HCT116 (cell line): ENCODE measurements at regions not wholly inside any gene's neighbourhood (a gene's known extent, or its start where the extent isn't known, plus 50 kb on each side); places are given as distances from the start of the nearest gene placed in this dataset.

Source experiments
- ATAC-seq: fragments of 200-7000 bp; cut with Tn5 transposase; 2 replicates; pipeline ENCODE4 v1.9.1; 2020; ENCODE audit warnings: mild to moderate bottlenecking, moderate library complexity
- BruUV-seq: library from RNA; stranded (reverse); fragments of 400-500 nt; replicated peaks from 2 replicates; lab custom pipeline; 2021; lab: Mats Ljungman, UMichigan
- CTCF ChIA-PET: fragments of 300-600 bp; sonication (Branson Sonifier 250); formaldehyde crosslinking; loops from one replicate; lab custom pipeline; 2021; ENCODE audit warnings: antibody characterized with exemption; lab: Charles Lee
- POLR2A ChIA-PET: fragments of 300-600, 350-600 bp; sonication (Branson Sonifier 250); formaldehyde crosslinking; loops from one replicate; lab custom pipeline; 2021; ENCODE audit warnings: antibody characterized with exemption; lab: Charles Lee
- RAD21 ChIA-PET, 2 experiments: fragments of 300-600 bp; sonication (Branson Sonifier 250); formaldehyde crosslinking; loops; one replicate each; lab custom pipeline; 2023; ENCODE audit warnings: low total read pairs in 2 of 2; ENCODE audit not compliant: uncharacterized antibody in 2 of 2, unreplicated experiment in 2 of 2, low non-redundant PET in 1 of 2; lab: Charles Lee
- DNase-seq: peaks from one replicate; pipeline ENCODE4 v3.0.0-alpha.2; 2010; ENCODE audit warnings: low read depth, low spot score
- H2AFZ ChIP-seq: fragments of 200-600 bp; shearing (Covaris generic), sonication (generic); 2 replicates; pipeline ENCODE4 v1.6.1; 2017; ENCODE audit warnings: low read depth, mixed run types, mixed read lengths, antibody characterized with exemption, low read length; ENCODE audit not compliant: poor library complexity, severe bottlenecking
- H3K27ac ChIP-seq: 2 replicates; pipeline ENCODE4 v1.5.1; 2012; ENCODE audit warnings: low read depth, low read length
- H3K27me3 ChIP-seq: fragments of 200-600 bp; sonication (generic); 2 replicates; pipeline ENCODE4 v1.6.1; 2016; ENCODE audit warnings: mixed run types, low read length, mixed read lengths; ENCODE audit not compliant: insufficient read depth
- H3K36me3 ChIP-seq, 2 experiments: fragments of 200-500 bp in 1 of 2; fragments of 200-600 bp in 1 of 2; sonication (Bioruptor generic) in 1 of 2; sonication (generic) in 1 of 2; 2 replicates each; pipeline versions ENCODE4 v1.5.1 to v1.6.1; 2014 to 2016; ENCODE audit warnings: low read length in 2 of 2, inconsistent platforms in 1 of 2, mixed read lengths in 1 of 2, mixed run types in 1 of 2; ENCODE audit not compliant: insufficient read depth in 2 of 2, control insufficient read depth in 1 of 2
- H3K4me1 ChIP-seq, 2 experiments: fragments of 200-600 bp in 1 of 2; sonication (generic) in 1 of 2; 2 replicates each; pipeline versions ENCODE4 v1.5.1 to v1.6.1; 2012 to 2017; ENCODE audit warnings: low read length in 2 of 2, inconsistent platforms in 1 of 2, mild to moderate bottlenecking in 1 of 2, mixed read lengths in 1 of 2, mixed run types in 1 of 2, moderate library complexity in 1 of 2; ENCODE audit not compliant: insufficient read depth in 2 of 2, control insufficient read depth in 1 of 2
- H3K4me2 ChIP-seq: fragments of 200-600 bp; sonication (generic); 2 replicates; pipeline ENCODE4 v1.6.1; 2017; ENCODE audit warnings: mixed run types, low read length, mixed read lengths
- H3K4me3 ChIP-seq, 2 experiments: fragments of 200-600 bp in 1 of 2; sonication (generic) in 1 of 2; replicated peaks in 1 of 2; 2 replicates each; pipeline ENCODE4 v1.5.1; 2011 to 2016; ENCODE audit warnings: low read length in 2 of 2, control low read depth in 1 of 2, low read depth in 1 of 2, mild to moderate bottlenecking in 1 of 2, mixed read lengths in 1 of 2, mixed run types in 1 of 2
- H3K79me2 ChIP-seq: fragments of 200-600 bp; sonication (generic); 2 replicates; pipeline ENCODE4 v1.6.1; 2017; ENCODE audit warnings: mild to moderate bottlenecking, mixed run types, low read length, moderate library complexity, mixed read lengths; ENCODE audit not compliant: insufficient read depth
- H3K9ac ChIP-seq: fragments of 200-600 bp; sonication (generic); 2 replicates; pipeline ENCODE4 v1.6.1; 2016; ENCODE audit warnings: low read length, mixed read lengths
- H3K9me2 ChIP-seq: fragments of 200-600 bp; sonication (generic), shearing (Covaris generic); 2 replicates; pipeline ENCODE4 v1.6.1; 2017; ENCODE audit warnings: mixed run types, mild to moderate bottlenecking, moderate library complexity; ENCODE audit not compliant: insufficient read depth
- H3K9me3 ChIP-seq, 2 experiments: fragments of 200-500 bp in 1 of 2; fragments of 200-600 bp in 1 of 2; sonication (Bioruptor generic) in 1 of 2; sonication (generic) in 1 of 2; 2 replicates each; pipeline ENCODE4 v1.6.1; 2014 to 2017; ENCODE audit warnings: low read length in 2 of 2, mixed read lengths in 2 of 2, inconsistent platforms in 1 of 2, low read depth in 1 of 2, mild to moderate bottlenecking in 1 of 2, mixed run types in 1 of 2, moderate library complexity in 1 of 2; ENCODE audit not compliant: control insufficient read depth in 1 of 2, insufficient read depth in 1 of 2
- H4K20me1 ChIP-seq: fragments of 200-600 bp; sonication (generic), shearing (Covaris generic); 2 replicates; pipeline ENCODE4 v1.6.1; 2017; ENCODE audit warnings: mixed run types, mild to moderate bottlenecking, moderate library complexity; ENCODE audit not compliant: insufficient read depth
- CBX3 ChIP-seq: IDR thresholded peaks from 2 replicates; pipeline ENCODE4 v1.6.1; 2012; ENCODE audit warnings: low read depth
- CEBPB ChIP-seq: IDR thresholded peaks from 2 replicates; pipeline ENCODE4 v1.6.1; 2012; ENCODE audit warnings: low read depth
- EGR1 ChIP-seq: IDR thresholded peaks from 2 replicates; pipeline ENCODE4 v1.6.1; 2012; ENCODE audit warnings: low read depth
- ELF1 ChIP-seq: IDR thresholded peaks from 2 replicates; pipeline ENCODE4 v1.6.1; 2012; ENCODE audit warnings: low read depth, borderline replicate concordance
- EZH2phosphoT487 ChIP-seq: fragments of 200-600 bp; IDR thresholded peaks from 2 replicates; pipeline ENCODE4 v1.6.1; 2018; ENCODE audit warnings: antibody characterized with exemption, borderline replicate concordance
- FOSL1 ChIP-seq: IDR thresholded peaks from 2 replicates; pipeline ENCODE4 v1.6.1; 2012; ENCODE audit warnings: low read depth
- JUND ChIP-seq: IDR thresholded peaks from 2 replicates; pipeline ENCODE4 v1.6.1; 2012
- POLR2AphosphoS5 ChIP-seq: IDR thresholded peaks from 2 replicates; pipeline ENCODE4 v1.6.1; 2011; ENCODE audit warnings: mild to moderate bottlenecking, low read depth, low read length, moderate library complexity
- RAD21 ChIP-seq: IDR thresholded peaks from 2 replicates; pipeline ENCODE4 v1.6.1; 2012; ENCODE audit warnings: low read depth, mild to moderate bottlenecking
- SIN3A ChIP-seq: IDR thresholded peaks from 2 replicates; pipeline ENCODE4 v1.6.1; 2012; ENCODE audit warnings: low read depth
- SP1 ChIP-seq: IDR thresholded peaks from 2 replicates; pipeline ENCODE4 v1.6.1; 2012; ENCODE audit warnings: low read depth
- SRF ChIP-seq: IDR thresholded peaks from 2 replicates; pipeline ENCODE4 v1.6.1; 2012; ENCODE audit warnings: low read depth
- TCF7L2 ChIP-seq: IDR thresholded peaks from 2 replicates; pipeline ENCODE4 v1.7.0; 2011; ENCODE audit warnings: borderline replicate concordance, inconsistent platforms; ENCODE audit not compliant: insufficient read depth, insufficient read length; ENCODE audit errors: extremely low read depth
- YY1 ChIP-seq: IDR thresholded peaks from 2 replicates; pipeline ENCODE4 v1.6.1; 2011; ENCODE audit warnings: low read length, low read depth, moderate library complexity, mild to moderate bottlenecking; ENCODE audit not compliant: insufficient replicate concordance; ENCODE audit errors: extremely low read depth
- ZBTB33 ChIP-seq: IDR thresholded peaks from 2 replicates; pipeline ENCODE4 v1.6.1; 2011; ENCODE audit warnings: mild to moderate bottlenecking, low read length, moderate library complexity; ENCODE audit not compliant: insufficient replicate concordance; ENCODE audit errors: extremely low read depth
- ZFX ChIP-seq: fragments of 450-650 bp; IDR thresholded peaks from 2 replicates; pipeline ENCODE4 v1.6.1; 2017
- ZNF274 ChIP-seq: fragments of 200-500 bp; sonication (Bioruptor generic); IDR thresholded peaks from 2 replicates; pipeline ENCODE4 v1.6.1; 2014; ENCODE audit warnings: mild to moderate bottlenecking, low read depth, low read length, inconsistent platforms
- intact Hi-C: fragments of 100-400 bp; cut with micrococcal nuclease; formaldehyde crosslinking; loops from 2 replicates; pipeline ENCODE4 v1.10.0; 2022
- TF ChIP-seq, protein P1 (sequence below): IDR thresholded peaks from 2 replicates; pipeline ENCODE4 v1.6.1; 2012; ENCODE audit warnings: low read depth
- TF ChIP-seq, protein P2 (sequence below), 3 experiments: fragments of 200-600 bp in 1 of 3; sonication (generic) in 1 of 3; IDR thresholded peaks in 2 of 3; conservative IDR thresholded peaks in 1 of 3; 2 replicates each; pipeline ENCODE4 v1.5.1; 2012 to 2017; ENCODE audit warnings: low read depth in 2 of 3, low read length in 2 of 3, antibody characterized with exemption in 1 of 3, borderline replicate concordance in 1 of 3, control low read depth in 1 of 3, mild to moderate bottlenecking in 1 of 3, mixed read lengths in 1 of 3, mixed run types in 1 of 3, moderate library complexity in 1 of 3; ENCODE audit not compliant: insufficient read depth in 1 of 3

DNA sequence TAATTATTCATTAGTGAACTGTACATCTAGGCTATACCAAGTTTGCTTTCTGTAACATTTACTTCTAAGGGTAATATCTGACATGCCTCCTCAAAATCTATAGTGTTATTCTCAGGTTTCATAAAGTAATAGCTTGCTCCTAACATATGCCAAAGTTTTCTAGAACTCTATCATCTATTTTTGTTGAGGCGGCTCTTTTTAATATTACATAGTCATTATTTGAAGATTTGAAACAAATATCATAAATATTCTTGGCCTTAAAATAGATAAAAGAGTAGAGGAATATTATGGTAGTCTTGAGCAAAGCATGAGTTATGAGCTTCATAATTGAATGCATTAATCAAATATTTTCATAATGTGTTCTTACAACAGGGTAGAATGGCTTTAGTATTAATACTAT is 327.2 kb upstream of the KCND2 start:
- Histone ChIP-seq H2AFZ (no peak overlapping the region), H3K4me3 (no peak overlapping the region), H3K4me2 (no peak overlapping the region), H3K9ac (no peak overlapping the region), H3K79me2 (no peaks in the 10 kb centered on the region), H3K4me1 (no peaks in the 10 kb centered on the region), H3K36me3 (no peaks in the 10 kb centered on the region), H3K27ac (no peak overlapping the region), H3K27me3 (no peaks in the 10 kb centered on the region), H3K9me3 (no peaks in the 10 kb centered on the region), H3K9me2 (no peaks in the 10 kb centered on the region)
- ATAC-seq (no peak), DNase-seq (no peak)
- ChIA-PET CTCF (interaction anchor here (5.6 kb wide), 1 partner anchor 11 kb away, joined by 31 read pairs; no protein-coding TSS in a partner anchor), RAD21 (no interaction called here), POLR2A (no interaction called here)
- BruUV-seq: no TSS peak
- no peak for TF ChIP-seq JUND
- no peak for TF ChIP-seq SRF
- TF ChIP-seq, protein P1, sequence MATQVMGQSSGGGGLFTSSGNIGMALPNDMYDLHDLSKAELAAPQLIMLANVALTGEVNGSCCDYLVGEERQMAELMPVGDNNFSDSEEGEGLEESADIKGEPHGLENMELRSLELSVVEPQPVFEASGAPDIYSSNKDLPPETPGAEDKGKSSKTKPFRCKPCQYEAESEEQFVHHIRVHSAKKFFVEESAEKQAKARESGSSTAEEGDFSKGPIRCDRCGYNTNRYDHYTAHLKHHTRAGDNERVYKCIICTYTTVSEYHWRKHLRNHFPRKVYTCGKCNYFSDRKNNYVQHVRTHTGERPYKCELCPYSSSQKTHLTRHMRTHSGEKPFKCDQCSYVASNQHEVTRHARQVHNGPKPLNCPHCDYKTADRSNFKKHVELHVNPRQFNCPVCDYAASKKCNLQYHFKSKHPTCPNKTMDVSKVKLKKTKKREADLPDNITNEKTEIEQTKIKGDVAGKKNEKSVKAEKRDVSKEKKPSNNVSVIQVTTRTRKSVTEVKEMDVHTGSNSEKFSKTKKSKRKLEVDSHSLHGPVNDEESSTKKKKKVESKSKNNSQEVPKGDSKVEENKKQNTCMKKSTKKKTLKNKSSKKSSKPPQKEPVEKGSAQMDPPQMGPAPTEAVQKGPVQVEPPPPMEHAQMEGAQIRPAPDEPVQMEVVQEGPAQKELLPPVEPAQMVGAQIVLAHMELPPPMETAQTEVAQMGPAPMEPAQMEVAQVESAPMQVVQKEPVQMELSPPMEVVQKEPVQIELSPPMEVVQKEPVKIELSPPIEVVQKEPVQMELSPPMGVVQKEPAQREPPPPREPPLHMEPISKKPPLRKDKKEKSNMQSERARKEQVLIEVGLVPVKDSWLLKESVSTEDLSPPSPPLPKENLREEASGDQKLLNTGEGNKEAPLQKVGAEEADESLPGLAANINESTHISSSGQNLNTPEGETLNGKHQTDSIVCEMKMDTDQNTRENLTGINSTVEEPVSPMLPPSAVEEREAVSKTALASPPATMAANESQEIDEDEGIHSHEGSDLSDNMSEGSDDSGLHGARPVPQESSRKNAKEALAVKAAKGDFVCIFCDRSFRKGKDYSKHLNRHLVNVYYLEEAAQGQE: no peak
- TF ChIP-seq SP1: no peak
- no peak for TF ChIP-seq CEBPB
- TF ChIP-seq FOSL1: no peak
- TF ChIP-seq CBX3: no peak
- no peak for TF ChIP-seq EGR1
- TF ChIP-seq RAD21: no peak
- TF ChIP-seq EZH2phosphoT487: no peak
- no peak for TF ChIP-seq ZBTB33
- no peak for TF ChIP-seq TCF7L2
- no peak for TF ChIP-seq ZNF274
- TF ChIP-seq ZFX: no peak
- TF ChIP-seq ELF1: no peak
- no peak for TF ChIP-seq YY1
- TF ChIP-seq POLR2AphosphoS5: no peak
- TF ChIP-seq, protein P2, sequence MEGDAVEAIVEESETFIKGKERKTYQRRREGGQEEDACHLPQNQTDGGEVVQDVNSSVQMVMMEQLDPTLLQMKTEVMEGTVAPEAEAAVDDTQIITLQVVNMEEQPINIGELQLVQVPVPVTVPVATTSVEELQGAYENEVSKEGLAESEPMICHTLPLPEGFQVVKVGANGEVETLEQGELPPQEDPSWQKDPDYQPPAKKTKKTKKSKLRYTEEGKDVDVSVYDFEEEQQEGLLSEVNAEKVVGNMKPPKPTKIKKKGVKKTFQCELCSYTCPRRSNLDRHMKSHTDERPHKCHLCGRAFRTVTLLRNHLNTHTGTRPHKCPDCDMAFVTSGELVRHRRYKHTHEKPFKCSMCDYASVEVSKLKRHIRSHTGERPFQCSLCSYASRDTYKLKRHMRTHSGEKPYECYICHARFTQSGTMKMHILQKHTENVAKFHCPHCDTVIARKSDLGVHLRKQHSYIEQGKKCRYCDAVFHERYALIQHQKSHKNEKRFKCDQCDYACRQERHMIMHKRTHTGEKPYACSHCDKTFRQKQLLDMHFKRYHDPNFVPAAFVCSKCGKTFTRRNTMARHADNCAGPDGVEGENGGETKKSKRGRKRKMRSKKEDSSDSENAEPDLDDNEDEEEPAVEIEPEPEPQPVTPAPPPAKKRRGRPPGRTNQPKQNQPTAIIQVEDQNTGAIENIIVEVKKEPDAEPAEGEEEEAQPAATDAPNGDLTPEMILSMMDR (IDR thresholded peaks at IDR 0.05 in 2 of 3, conservative IDR thresholded peaks at IDR 0.05 in 1 of 3; ENCODE audit: borderline replicate concordance in 1 of 3, insufficient read depth in 1 of 3, low read depth in 2 of 3, low read length in 2 of 3): no peak
- no peak for TF ChIP-seq SIN3A
- TF ChIP-seq, all 23 proteins: peak for 0
- no peaks in the 10 kb centered on the region for H4K20me1 ChIP-seq
- intact Hi-C loops: no loop called here
